Kidney (tissue), 13 donors: ENCODE measurements at regions not wholly inside any gene's neighbourhood (a gene's known extent, or its start where the extent isn't known, plus 50 kb on each side); places are given as distances from the start of the nearest gene placed in this dataset.

ENCODE experiments used
- DNase-seq, 5 donors: peaks; one replicate each; pipeline ENCODE4 v3.0.0-alpha.2; 2013 to 2020
- FAIRE-seq: peaks from 2 replicates; lab custom pipeline; 2012; peaks lifted over from hg19 to GRCh38; lab: Jason Lieb, UNC
- H3K27ac ChIP-seq, 2 donors: one replicate each; pipeline ENCODE4 v1.7.0; 2013; ENCODE audit warnings: low read depth in 2 of 2, low read length in 2 of 2, inconsistent platforms in 1 of 2
- H3K27me3 ChIP-seq: one replicate; pipeline ENCODE4 v1.7.1; 2013; ENCODE audit warnings: low read length, inconsistent platforms; ENCODE audit not compliant: control insufficient read depth, insufficient read depth
- H3K36me3 ChIP-seq, 3 donors: one replicate each; pipeline versions ENCODE4 v1.7.0 to v1.7.1; 2013; ENCODE audit warnings: low read length in 3 of 3, control low read depth in 1 of 3, inconsistent platforms in 1 of 3; ENCODE audit not compliant: insufficient read depth in 3 of 3, control insufficient read depth in 2 of 3
- H3K4me1 ChIP-seq, 3 donors: one replicate each; pipeline versions ENCODE4 v1.7.0 to v1.7.1; 2013; ENCODE audit warnings: low read length in 3 of 3, inconsistent platforms in 1 of 3, low read depth in 1 of 3; ENCODE audit not compliant: control insufficient read depth in 2 of 3, insufficient read depth in 2 of 3
- H3K4me3 ChIP-seq, 3 donors: one replicate each; pipeline versions ENCODE4 v1.7.0 to v1.8.1; 2013; ENCODE audit warnings: low read length in 3 of 3, control low read depth in 1 of 3, inconsistent platforms in 1 of 3
- H3K9ac ChIP-seq, 3 donors: one replicate each; pipeline versions ENCODE4 v1.7.0 to v1.7.1; 2013; ENCODE audit warnings: low read length in 3 of 3, control low read depth in 1 of 3, inconsistent platforms in 1 of 3
- H3K9me3 ChIP-seq, 3 donors: one replicate each; pipeline versions ENCODE4 v1.7.0 to v1.7.1; 2013; ENCODE audit warnings: low read length in 3 of 3, control low read depth in 1 of 3, inconsistent platforms in 1 of 3; ENCODE audit not compliant: control insufficient read depth in 2 of 3, insufficient read depth in 1 of 3
- intact Hi-C: fragments of 100-400 bp; cut with DNase I; formaldehyde crosslinking; loops from one replicate; pipeline ENCODE4 v1.11.1; 2022
- TF ChIP-seq, protein P1 (sequence below): IDR thresholded peaks from 3 replicates; pipeline ENCODE4 v1.5.1; 2012; ENCODE audit warnings: mild to moderate bottlenecking, moderate library complexity, borderline replicate concordance; ENCODE audit not compliant: insufficient read depth; ENCODE audit errors: extremely low read depth
- donor health status: control.
- donor health status: control.
- donor health status: control.
- donor health status: control.
- donor health status: control.
- donor health status: DM: yes; HTN: yes; CAD: no.
- donor health status: Normal renal cell carcinoma (clear cell type).

- no peaks in the 10 kb centered on the region for H3K4me1 ChIP-seq
- no peak for DNase-seq
- intact Hi-C loops = no loop called here
- H3K9me3 ChIP-seq = no peaks in the 10 kb centered on the region
- no peaks in the 10 kb centered on the region for H3K27me3 ChIP-seq
- no peak for FAIRE-seq
- H3K9ac ChIP-seq = no peak overlapping the region
- H3K36me3 ChIP-seq = no peaks in the 10 kb centered on the region
- TF ChIP-seq, protein P1, sequence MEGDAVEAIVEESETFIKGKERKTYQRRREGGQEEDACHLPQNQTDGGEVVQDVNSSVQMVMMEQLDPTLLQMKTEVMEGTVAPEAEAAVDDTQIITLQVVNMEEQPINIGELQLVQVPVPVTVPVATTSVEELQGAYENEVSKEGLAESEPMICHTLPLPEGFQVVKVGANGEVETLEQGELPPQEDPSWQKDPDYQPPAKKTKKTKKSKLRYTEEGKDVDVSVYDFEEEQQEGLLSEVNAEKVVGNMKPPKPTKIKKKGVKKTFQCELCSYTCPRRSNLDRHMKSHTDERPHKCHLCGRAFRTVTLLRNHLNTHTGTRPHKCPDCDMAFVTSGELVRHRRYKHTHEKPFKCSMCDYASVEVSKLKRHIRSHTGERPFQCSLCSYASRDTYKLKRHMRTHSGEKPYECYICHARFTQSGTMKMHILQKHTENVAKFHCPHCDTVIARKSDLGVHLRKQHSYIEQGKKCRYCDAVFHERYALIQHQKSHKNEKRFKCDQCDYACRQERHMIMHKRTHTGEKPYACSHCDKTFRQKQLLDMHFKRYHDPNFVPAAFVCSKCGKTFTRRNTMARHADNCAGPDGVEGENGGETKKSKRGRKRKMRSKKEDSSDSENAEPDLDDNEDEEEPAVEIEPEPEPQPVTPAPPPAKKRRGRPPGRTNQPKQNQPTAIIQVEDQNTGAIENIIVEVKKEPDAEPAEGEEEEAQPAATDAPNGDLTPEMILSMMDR = no peak
- no peak overlapping the region for H3K4me3 ChIP-seq
- no peak overlapping the region for H3K27ac ChIP-seq
Measured at GRCh38 chr3:3340526-3340925, 161.0 kb upstream of the CRBN start.

GRCh38 chr3:3335903-3336302 is 156.4 kb upstream of the CRBN start:
- Histone ChIP-seq H3K27me3 (no peaks in the 10 kb centered on the region), H3K27ac (no peak overlapping the region), H3K4me1 (no peaks in the 10 kb centered on the region), H3K4me3 (no peak overlapping the region), H3K36me3 (no peaks in the 10 kb centered on the region), H3K9ac (no peak overlapping the region), H3K9me3 (no peaks in the 10 kb centered on the region)
- FAIRE-seq (no peak), DNase-seq (no peak)
- TF ChIP-seq, protein P1 = no peak
- intact Hi-C loops = no loop called here

DNA sequence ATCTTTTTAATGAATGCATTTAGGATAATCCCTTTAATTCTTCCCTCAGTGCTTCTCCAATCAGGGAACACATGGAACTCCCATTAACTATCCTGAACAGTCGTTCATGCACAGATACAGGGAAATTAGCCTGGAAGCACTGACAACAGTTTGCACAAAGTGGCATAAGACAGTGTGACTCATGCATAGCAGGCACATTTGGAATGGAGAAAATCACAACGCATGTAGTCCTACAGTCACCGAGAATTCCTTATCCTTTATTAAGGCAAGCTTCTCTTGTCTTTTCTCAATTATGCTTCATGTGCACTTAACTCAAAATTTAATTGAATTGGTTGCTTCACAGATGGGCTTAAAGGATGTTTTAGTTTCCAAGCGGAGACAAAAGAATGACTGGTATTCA is 155.0 kb upstream of the CRBN start:
- FAIRE-seq (no peak), DNase-seq (no peak)
- Histone ChIP-seq H3K27ac (no peak overlapping the region), H3K9ac (no peak overlapping the region), H3K36me3 (no peaks in the 10 kb centered on the region), H3K4me3 (no peak overlapping the region), H3K27me3 (no peaks in the 10 kb centered on the region), H3K9me3 (no peaks in the 10 kb centered on the region), H3K4me1 (no peaks in the 10 kb centered on the region)
- intact Hi-C loops = no loop called here
- TF ChIP-seq, protein P1 = no peak

DNA sequence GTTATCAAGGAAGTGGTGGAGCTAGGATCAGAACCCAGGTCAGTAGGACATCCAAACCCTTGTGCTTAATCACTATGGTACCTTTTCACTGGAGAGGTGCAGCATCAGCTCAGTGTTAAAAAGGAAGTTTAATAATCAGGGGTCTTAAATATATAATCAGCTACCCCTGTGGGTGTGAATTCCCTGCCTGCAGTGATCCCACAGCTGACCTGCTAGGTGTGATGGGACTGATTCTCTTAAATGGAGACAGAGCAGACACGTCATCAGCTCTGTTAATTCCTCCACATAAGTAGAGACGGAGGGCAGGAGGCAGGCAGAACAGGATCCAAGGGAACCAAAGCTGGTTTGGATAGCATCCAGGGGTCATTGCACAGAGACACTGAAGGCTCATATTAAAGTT is 154.1 kb upstream of the CRBN start:
- DNase-seq (no peak), FAIRE-seq (no peak)
- H3K4me1 ChIP-seq = no peaks in the 10 kb centered on the region
- TF ChIP-seq, protein P1 = no peak
- H3K36me3 ChIP-seq = no peaks in the 10 kb centered on the region
- no peak overlapping the region for H3K9ac ChIP-seq
- H3K27ac ChIP-seq = no peak overlapping the region
- H3K4me3 ChIP-seq = no peak overlapping the region
- intact Hi-C loops = no loop called here
- no peaks in the 10 kb centered on the region for H3K9me3 ChIP-seq
- no peaks in the 10 kb centered on the region for H3K27me3 ChIP-seq
